DND-41 (cell line): ENCODE measurements at regions not wholly inside any gene's neighbourhood (a gene's known extent, or its start where the extent isn't known, plus 50 kb on each side); places are given as distances from the start of the nearest gene placed in this dataset.

Experiments used
- ATAC-seq: fragments of 200-7000 bp; cut with Tn5 transposase; 3 replicates; pipeline ENCODE4 v1.9.1; 2021; ENCODE audit warnings: low read depth; ENCODE audit not compliant: insufficient read depth
- DNase-seq: peaks from one replicate; pipeline ENCODE4 v3.0.0-alpha.2; 2020
- H2AFZ ChIP-seq: 2 replicates; pipeline ENCODE4 v1.6.0; 2012; ENCODE audit warnings: low read depth, low read length
- H3K27ac ChIP-seq: 2 replicates; pipeline ENCODE4 v1.5.1; 2012; ENCODE audit warnings: low read length, inconsistent platforms
- H3K27me3 ChIP-seq: fragments of 200-600 bp; sonication (generic); 2 replicates; pipeline ENCODE4 v1.6.0; 2012; ENCODE audit warnings: low read length, mild to moderate bottlenecking, inconsistent platforms; ENCODE audit not compliant: insufficient read depth, poor library complexity
- H3K36me3 ChIP-seq: 2 replicates; pipeline ENCODE4 v1.5.1; 2012; ENCODE audit warnings: low read length, inconsistent platforms; ENCODE audit not compliant: insufficient read depth
- H3K4me1 ChIP-seq: 2 replicates; pipeline ENCODE4 v1.5.1; 2012; ENCODE audit warnings: mild to moderate bottlenecking, low read length; ENCODE audit not compliant: insufficient read depth
- H3K4me2 ChIP-seq: 2 replicates; pipeline ENCODE4 v1.6.0; 2012; ENCODE audit warnings: mild to moderate bottlenecking, moderate library complexity, low read length, inconsistent platforms; ENCODE audit not compliant: insufficient read depth
- H3K4me3 ChIP-seq, 2 experiments: fragments of 200-600 bp in 1 of 2; shearing (Covaris generic) in 1 of 2; 2 replicates each; pipeline ENCODE4 v1.5.1; 2012 to 2016; ENCODE audit warnings: inconsistent platforms in 2 of 2, low read length in 2 of 2, mild to moderate bottlenecking in 2 of 2, low read depth in 1 of 2, moderate library complexity in 1 of 2
- H3K79me2 ChIP-seq: 2 replicates; pipeline ENCODE4 v1.6.0; 2012; ENCODE audit warnings: low read length, inconsistent platforms; ENCODE audit not compliant: insufficient read depth
- H3K9ac ChIP-seq: 2 replicates; pipeline ENCODE4 v1.6.0; 2012; ENCODE audit warnings: low read depth, mild to moderate bottlenecking, inconsistent platforms, low read length, moderate library complexity
- H3K9me3 ChIP-seq: 2 replicates; pipeline ENCODE4 v1.5.1; 2012; ENCODE audit warnings: low read length, moderate library complexity, mild to moderate bottlenecking, inconsistent platforms; ENCODE audit not compliant: insufficient read depth, severe bottlenecking
- H4K20me1 ChIP-seq: 2 replicates; pipeline ENCODE4 v1.6.0; 2012; ENCODE audit warnings: low read length; ENCODE audit not compliant: insufficient read depth
- CTCF ChIP-seq: IDR thresholded peaks from 2 replicates; pipeline ENCODE4 v1.5.1; 2012; ENCODE audit warnings: borderline replicate concordance, low read length, moderate library complexity, mild to moderate bottlenecking; ENCODE audit not compliant: poor library complexity, severe bottlenecking; ENCODE audit errors: extremely low read depth
- EZH2 ChIP-seq: IDR thresholded peaks from 3 replicates; pipeline ENCODE4 v1.6.1; 2012; ENCODE audit warnings: borderline replicate concordance, low read depth, mild to moderate bottlenecking, moderate library complexity, low read length, inconsistent platforms; ENCODE audit not compliant: severe bottlenecking

GRCh38 chr13:89899302-89900103 lies 1448.0 kb upstream of the MIR17HG start:
- Histone ChIP-seq H3K27ac (no peak overlapping the region), H3K9ac (no peak overlapping the region), H2AFZ (no peak overlapping the region), H3K36me3 (no peaks in the 10 kb centered on the region), H3K4me3 (no peak overlapping the region), H3K79me2 (no peaks in the 10 kb centered on the region), H3K4me1 (no peaks in the 10 kb centered on the region), H3K9me3 (no peaks in the 10 kb centered on the region), H4K20me1 (no peaks in the 10 kb centered on the region), H3K27me3 (no peaks in the 10 kb centered on the region), H3K4me2 (no peak overlapping the region)
- ATAC-seq (no peak), DNase-seq (no peak)
- no peak for TF ChIP-seq CTCF

GRCh38 chr13:89900104-89900765 lies 1447.3 kb upstream of the MIR17HG start:
- ATAC-seq (no peak), DNase-seq (no peak)
- Histone ChIP-seq H2AFZ (no peak overlapping the region), H3K36me3 (no peaks in the 10 kb centered on the region), H3K9ac (no peak overlapping the region), H3K27me3 (no peaks in the 10 kb centered on the region), H4K20me1 (no peaks in the 10 kb centered on the region), H3K4me3 (no peak overlapping the region), H3K4me2 (no peak overlapping the region), H3K79me2 (no peaks in the 10 kb centered on the region), H3K4me1 (no peaks in the 10 kb centered on the region), H3K27ac (no peak overlapping the region), H3K9me3 (no peaks in the 10 kb centered on the region)
- no peak for TF ChIP-seq EZH2

GRCh38 chr13:89902223-89902622 lies 1445.3 kb upstream of the MIR17HG start:
- Histone ChIP-seq H3K27me3 (no peaks in the 10 kb centered on the region), H3K4me1 (no peaks in the 10 kb centered on the region), H2AFZ (no peak overlapping the region), H4K20me1 (no peaks in the 10 kb centered on the region), H3K4me3 (no peak overlapping the region), H3K4me2 (no peak overlapping the region), H3K36me3 (no peaks in the 10 kb centered on the region), H3K9ac (no peak overlapping the region), H3K79me2 (no peaks in the 10 kb centered on the region), H3K9me3 (no peaks in the 10 kb centered on the region), H3K27ac (no peak overlapping the region)
- TF ChIP-seq EZH2 (no peak), CTCF (no peak)
- no peak for DNase-seq
- ATAC-seq: no peak

GRCh38 chr13:89903115-89903514 lies 1444.4 kb upstream of the MIR17HG start:
- H3K79me2 ChIP-seq: no peaks in the 10 kb centered on the region
- no peaks in the 10 kb centered on the region for H4K20me1 ChIP-seq
- TF ChIP-seq EZH2: no peak
- no peak for TF ChIP-seq CTCF
- no peaks in the 10 kb centered on the region for H3K4me1 ChIP-seq
- H2AFZ ChIP-seq: no peak overlapping the region
- ATAC-seq: no peak
- H3K9ac ChIP-seq: no peak overlapping the region
- H3K27me3 ChIP-seq: no peaks in the 10 kb centered on the region
- no peaks in the 10 kb centered on the region for H3K9me3 ChIP-seq
- H3K4me3 ChIP-seq: no peak overlapping the region
- no peak for DNase-seq
- no peaks in the 10 kb centered on the region for H3K36me3 ChIP-seq
- H3K4me2 ChIP-seq: no peak overlapping the region
- no peak overlapping the region for H3K27ac ChIP-seq
